Keratinocyte (primary cell): ENCODE measurements at regions not wholly inside any gene's neighbourhood (a gene's known extent, or its start where the extent isn't known, plus 50 kb on each side); places are given as distances from the start of the nearest gene placed in this dataset.

Source experiments
- CTCF ChIP-seq, 3 experiments: IDR thresholded peaks in 1 of 3; conservative IDR thresholded peaks in 1 of 3; optimal IDR thresholded peaks in 1 of 3; 2 replicates in 2 of 3; 3 replicates in 1 of 3; pipeline versions ENCODE3 to v1.5.1; 2011; ENCODE audit warnings: low read length in 3 of 3, mild to moderate bottlenecking in 3 of 3, moderate library complexity in 2 of 3, control low read depth in 1 of 3, inconsistent platforms in 1 of 3; ENCODE audit not compliant: insufficient read depth in 2 of 3; ENCODE audit errors: extremely low read depth in 1 of 3
- EZH2 ChIP-seq: IDR thresholded peaks from one replicate; pipeline ENCODE4 v1.6.1; 2012; ENCODE audit warnings: inconsistent platforms, mild to moderate bottlenecking, low read length, moderate library complexity

- TF ChIP-seq CTCF (optimal IDR thresholded peaks at IDR 0.05 in 1 of 3, IDR thresholded peaks at IDR 0.05 in 1 of 3, conservative IDR thresholded peaks at IDR 0.05 in 1 of 3; ENCODE audit: extremely low read depth in 1 of 3, insufficient read depth in 2 of 3, low read length in 3 of 3): no peak
- TF ChIP-seq EZH2: no peak
These were observed 430.9 kb upstream of the ZNF608 start for GRCh38 chr5:125177340-125177739.
